ENCODE measurements at regions not wholly inside any gene's neighbourhood (a gene's known extent, or its start where the extent isn't known, plus 50 kb on each side); places are given as distances from the start of the nearest gene placed in this dataset.

DNA sequence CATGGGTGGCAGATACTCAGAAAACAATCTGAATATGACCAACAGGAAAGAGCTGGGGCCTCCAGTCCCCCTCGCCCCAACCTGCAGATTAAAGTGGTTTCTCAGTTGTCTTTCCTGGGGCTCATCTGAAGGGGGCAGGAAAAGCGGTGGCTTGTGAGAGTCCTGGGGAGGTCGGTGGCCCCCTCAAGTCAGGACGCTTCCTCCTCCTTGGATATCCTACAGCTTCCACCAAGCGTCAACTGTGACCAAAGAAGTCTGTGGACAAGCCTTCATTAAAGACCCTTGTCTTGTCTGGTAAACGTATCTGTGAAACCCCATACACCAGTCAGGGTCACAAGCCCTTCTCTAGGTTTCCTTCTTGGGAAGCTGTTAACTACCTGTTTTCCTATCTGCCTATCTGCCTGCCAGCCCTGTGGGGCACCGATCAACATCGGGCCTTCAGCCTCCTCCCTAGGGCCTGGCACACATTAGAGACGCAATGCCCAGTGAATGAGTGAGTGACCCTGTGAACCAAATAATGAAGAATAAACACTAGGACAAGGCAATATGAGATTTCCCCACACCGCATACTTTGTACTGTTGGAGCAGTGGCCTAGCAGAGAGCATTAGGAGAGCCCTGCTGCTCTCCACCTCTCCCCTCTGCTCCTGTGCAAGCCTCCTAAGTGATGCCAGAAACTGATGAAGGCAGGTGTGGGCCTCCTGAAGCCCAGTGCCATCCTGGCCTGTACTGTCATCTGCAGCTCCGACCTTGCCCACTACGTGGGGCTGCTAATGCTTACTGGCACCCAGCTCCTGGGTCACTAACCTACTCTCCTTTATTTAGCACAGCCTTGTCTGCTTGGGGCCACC, 1317.8 kb downstream of the UQCRFS1 start:
- DNase-seq (ENCODE audit: extremely low read depth, low read depth) = no peak
- no peak for TF ChIP-seq CTCF (IDR thresholded peaks at IDR 0.05; ENCODE audit: low read depth, low read length)

DNA sequence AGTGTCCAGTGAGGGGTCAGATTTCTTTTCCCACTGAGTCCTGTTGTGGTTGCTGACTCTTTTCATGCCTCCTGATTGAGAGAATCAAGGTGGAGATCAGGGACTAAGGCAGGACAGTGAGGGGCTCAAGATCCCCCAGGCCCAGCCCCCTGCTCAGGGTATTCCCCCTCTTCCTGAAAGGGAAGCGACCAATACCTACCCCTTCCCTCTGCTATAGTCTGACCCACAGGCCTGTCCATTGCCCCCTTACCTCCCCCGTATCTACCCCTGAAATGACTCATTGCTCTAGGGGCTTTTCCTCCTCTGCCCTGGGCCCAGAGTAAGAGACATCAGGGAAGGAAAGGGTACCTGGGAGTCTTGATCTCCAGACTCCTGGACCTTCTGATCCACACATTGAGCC, 1320.5 kb downstream of the UQCRFS1 start:
- no peak for TF ChIP-seq CTCF (IDR thresholded peaks at IDR 0.05; ENCODE audit: low read depth, low read length)
- no peak for DNase-seq (ENCODE audit: extremely low read depth, low read depth)

- DNase-seq (ENCODE audit: extremely low read depth, low read depth) = no peak
- no peak for TF ChIP-seq CTCF (IDR thresholded peaks at IDR 0.05; ENCODE audit: low read depth, low read length)
Measured at GRCh38 chr19:27891411-27891810, 1321.5 kb downstream of the UQCRFS1 start.

- DNase-seq (ENCODE audit: extremely low read depth, low read depth) = no peak
- no peak for TF ChIP-seq CTCF (IDR thresholded peaks at IDR 0.05; ENCODE audit: low read depth, low read length)
Measured at GRCh38 chr19:27890696-27891095, 1322.3 kb downstream of the UQCRFS1 start.

- no peak for TF ChIP-seq CTCF (IDR thresholded peaks at IDR 0.05; ENCODE audit: low read depth, low read length)
- no peak for DNase-seq (ENCODE audit: extremely low read depth, low read depth)
Measured at GRCh38 chr19:27890206-27890605, 1322.7 kb downstream of the UQCRFS1 start.

GRCh38 chr19:27889156-27889555, 1323.8 kb downstream of the UQCRFS1 start:
- DNase-seq (ENCODE audit: extremely low read depth, low read depth) = no peak
- no peak for TF ChIP-seq CTCF (IDR thresholded peaks at IDR 0.05; ENCODE audit: low read depth, low read length)

GRCh38 chr19:27887946-27888345, 1325.0 kb downstream of the UQCRFS1 start:
- no peak for TF ChIP-seq CTCF (IDR thresholded peaks at IDR 0.05; ENCODE audit: low read depth, low read length)
- DNase-seq (ENCODE audit: extremely low read depth, low read depth) = no peak

All from AG09319 (cell line).